WI38 (cell line): ENCODE measurements at regions not wholly inside any gene's neighbourhood (a gene's known extent, or its start where the extent isn't known, plus 50 kb on each side); places are given as distances from the start of the nearest gene placed in this dataset.

ENCODE experiments used
- H3K4me3 ChIP-seq: 2 replicates; pipeline ENCODE4 v1.5.1; 2011; ENCODE audit warnings: low read depth, mild to moderate bottlenecking, control low read depth, low read length
- TF ChIP-seq, protein P1 (sequence below): IDR thresholded peaks from 2 replicates; pipeline ENCODE4 v1.5.1; 2012; ENCODE audit warnings: low read depth, mild to moderate bottlenecking, control low read depth, low read length

DNA sequence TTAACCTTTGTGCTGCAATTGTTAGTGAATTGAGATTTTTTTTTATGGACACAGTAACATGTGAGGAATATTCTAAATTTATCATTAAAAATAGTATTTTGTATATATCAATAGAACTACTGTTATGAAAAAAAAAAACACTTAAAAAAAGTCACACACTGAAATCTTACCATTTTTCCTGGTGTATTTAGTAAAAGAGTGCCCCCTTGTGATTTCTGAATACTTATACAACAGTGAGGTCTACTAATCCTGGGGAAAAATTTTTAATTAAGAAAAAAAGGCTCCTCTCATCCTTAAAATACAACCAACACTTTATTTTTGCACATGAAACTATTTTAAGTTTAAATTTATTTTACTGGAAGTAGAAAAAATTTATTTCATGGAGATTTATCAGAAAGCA, 56.4 kb upstream of the SPOCK3 start:
- TF ChIP-seq, protein P1, sequence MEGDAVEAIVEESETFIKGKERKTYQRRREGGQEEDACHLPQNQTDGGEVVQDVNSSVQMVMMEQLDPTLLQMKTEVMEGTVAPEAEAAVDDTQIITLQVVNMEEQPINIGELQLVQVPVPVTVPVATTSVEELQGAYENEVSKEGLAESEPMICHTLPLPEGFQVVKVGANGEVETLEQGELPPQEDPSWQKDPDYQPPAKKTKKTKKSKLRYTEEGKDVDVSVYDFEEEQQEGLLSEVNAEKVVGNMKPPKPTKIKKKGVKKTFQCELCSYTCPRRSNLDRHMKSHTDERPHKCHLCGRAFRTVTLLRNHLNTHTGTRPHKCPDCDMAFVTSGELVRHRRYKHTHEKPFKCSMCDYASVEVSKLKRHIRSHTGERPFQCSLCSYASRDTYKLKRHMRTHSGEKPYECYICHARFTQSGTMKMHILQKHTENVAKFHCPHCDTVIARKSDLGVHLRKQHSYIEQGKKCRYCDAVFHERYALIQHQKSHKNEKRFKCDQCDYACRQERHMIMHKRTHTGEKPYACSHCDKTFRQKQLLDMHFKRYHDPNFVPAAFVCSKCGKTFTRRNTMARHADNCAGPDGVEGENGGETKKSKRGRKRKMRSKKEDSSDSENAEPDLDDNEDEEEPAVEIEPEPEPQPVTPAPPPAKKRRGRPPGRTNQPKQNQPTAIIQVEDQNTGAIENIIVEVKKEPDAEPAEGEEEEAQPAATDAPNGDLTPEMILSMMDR = no peak
- no peak overlapping the region for H3K4me3 ChIP-seq

DNA sequence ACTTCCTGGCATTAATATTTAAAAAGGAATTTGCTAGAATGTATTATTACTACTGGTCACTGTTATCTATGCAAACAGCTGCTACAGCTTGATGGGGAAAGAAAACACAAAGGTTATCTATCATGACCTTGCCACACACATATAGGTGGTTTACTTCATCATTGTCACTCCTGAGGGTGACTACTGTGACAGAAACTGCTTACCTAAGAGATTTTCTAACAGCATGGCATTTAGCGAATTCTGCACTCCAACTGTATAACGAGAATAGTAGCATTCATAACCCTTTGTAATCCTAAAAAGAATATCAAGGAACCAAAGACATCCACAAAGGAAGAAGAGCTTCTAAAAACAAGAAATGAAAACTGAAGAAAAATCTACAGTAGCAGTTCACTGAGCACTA, 74.6 kb upstream of the SPOCK3 start:
- no peak overlapping the region for H3K4me3 ChIP-seq
- TF ChIP-seq, protein P1 = no peak

DNA sequence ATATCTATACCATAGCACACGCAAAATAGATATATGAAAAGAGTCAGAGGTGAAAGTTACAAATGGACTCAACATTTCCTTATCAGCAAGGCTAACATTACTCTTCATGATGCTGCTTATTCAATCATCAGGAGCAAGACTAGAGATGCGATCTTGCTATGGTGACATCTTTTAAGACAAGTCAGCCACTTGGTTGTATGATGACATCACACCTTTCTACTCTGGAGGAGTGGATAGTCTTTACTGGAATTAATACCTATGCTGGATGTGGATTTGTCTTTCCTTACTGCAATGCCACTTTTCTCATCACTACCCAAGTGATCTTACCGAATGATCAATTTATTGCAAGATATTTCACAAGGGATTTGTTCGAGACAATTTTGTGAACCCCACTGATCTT, 87.0 kb upstream of the SPOCK3 start:
- TF ChIP-seq, protein P1 = no peak
- H3K4me3 ChIP-seq = no peak overlapping the region

DNA sequence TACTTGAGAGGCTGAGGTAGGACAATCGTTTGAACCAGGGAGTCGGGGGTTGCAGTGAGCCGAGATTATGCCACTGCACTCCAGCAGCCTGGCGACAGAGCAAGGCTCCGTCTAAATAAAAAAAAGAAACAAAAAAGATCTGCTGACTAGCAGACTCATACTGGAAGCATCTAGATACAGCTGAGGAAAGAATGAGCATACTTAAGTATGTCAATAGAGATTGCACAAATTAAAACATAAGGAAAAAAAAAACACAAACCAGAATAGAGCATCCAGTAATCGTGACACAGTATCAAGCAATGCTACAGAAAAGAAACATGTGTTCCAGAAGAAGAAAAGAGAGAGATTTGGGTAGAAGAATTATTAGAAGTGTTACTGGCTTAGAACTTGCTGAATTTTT, 105.5 kb upstream of the SPOCK3 start:
- no peak overlapping the region for H3K4me3 ChIP-seq
- TF ChIP-seq, protein P1 = no peak

DNA sequence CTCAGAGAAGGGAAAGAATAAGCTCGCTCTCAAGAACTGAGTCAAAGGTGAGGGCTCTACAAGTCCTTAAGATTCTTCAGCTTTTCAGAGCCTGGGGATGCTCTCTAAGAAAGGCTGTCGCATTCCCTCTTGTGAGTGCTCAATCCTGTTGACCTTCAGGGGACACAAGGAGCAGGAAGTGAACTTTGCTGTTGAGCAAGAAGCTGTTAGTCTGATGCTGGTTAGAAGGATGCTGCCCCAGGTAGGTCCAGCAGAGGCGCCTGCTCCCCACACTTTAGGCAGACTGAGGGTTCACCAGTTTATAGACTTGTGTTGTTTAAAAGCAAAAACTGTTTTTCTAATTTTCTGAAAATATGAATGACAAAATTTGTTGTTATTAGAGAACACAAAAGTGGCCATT, 125.4 kb upstream of the SPOCK3 start:
- no peak overlapping the region for H3K4me3 ChIP-seq
- TF ChIP-seq, protein P1 = no peak

DNA sequence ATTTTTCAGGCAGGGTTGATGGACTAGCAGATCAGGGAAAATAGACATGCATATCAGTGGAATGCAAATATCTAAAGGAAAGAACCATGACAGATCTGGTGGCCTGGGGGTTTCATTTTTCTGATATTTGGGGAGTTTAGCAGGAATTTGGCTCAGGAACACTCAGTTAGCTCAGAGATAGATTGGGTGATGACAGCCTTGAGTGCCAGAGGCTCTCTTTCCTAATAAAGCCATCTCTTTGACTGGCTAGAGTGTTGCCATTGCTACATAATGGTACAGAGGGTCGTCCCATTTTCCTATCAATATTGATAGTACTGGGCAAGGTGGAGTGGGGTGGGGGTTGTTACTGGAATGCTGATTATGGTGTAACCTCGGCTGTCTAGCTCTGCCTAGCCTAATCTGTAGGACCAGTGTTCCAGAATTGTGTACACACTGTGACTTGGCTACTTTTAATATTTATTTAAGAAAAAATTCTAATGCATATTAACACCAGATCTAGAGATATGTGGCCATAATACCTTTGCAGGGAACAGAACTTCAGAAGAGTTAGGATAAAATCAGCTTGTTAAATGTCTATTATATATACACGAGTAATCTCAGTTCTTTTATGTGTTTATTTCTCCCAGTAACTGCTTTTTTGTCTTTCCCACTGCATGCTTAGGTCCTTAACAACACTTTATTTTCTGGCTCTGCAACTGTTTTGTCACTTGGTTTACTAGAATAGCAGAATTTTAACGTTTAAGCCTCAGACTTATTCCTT, 145.0 kb upstream of the SPOCK3 start:
- TF ChIP-seq, protein P1 = no peak
- no peak overlapping the region for H3K4me3 ChIP-seq

DNA sequence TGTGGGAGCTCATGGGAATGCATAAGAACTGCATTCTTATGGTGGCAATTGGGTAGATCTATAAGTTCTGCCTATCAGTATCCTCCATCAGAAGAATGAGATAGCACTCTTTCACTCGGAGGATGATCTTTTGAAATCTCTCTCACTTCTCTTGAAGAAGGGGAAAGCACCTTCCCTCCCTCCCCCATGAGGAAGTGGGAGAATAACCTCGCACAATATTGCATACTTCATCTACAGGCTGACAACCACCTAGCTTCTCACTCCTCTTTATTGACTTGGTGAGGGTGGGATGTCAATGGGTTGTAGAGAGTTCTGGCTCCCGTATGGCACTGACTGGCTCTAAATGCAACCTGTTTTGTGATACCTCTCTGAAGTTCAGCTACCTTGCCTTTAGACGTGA, 146.7 kb upstream of the SPOCK3 start:
- no peak overlapping the region for H3K4me3 ChIP-seq
- TF ChIP-seq, protein P1 = no peak
